Ovary (tissue), 7 donors: ENCODE measurements at regions not wholly inside any gene's neighbourhood (a gene's known extent, or its start where the extent isn't known, plus 50 kb on each side); places are given as distances from the start of the nearest gene placed in this dataset.

Experiments used
- DNase-seq, 5 donors: peaks; one replicate each; pipeline ENCODE4 v3.0.0-alpha.2; 2019 to 2020
- H3K27ac ChIP-seq, 2 donors: fragments of 200-600 bp; one replicate each; pipeline versions ENCODE4 v1.5.1 to v1.8.0; 2019 to 2022
- H3K27me3 ChIP-seq: fragments of 200-600 bp; one replicate; pipeline ENCODE4 v1.8.0; 2022
- H3K36me3 ChIP-seq: fragments of 200-600 bp; sonication (generic); one replicate; pipeline ENCODE4 v1.5.1; 2019
- H3K4me1 ChIP-seq: one replicate; pipeline ENCODE4 v1.8.1; 2013; ENCODE audit warnings: mild to moderate bottlenecking, moderate library complexity; ENCODE audit not compliant: insufficient read depth
- H3K4me3 ChIP-seq: fragments of 200-600 bp; sonication (generic); one replicate; pipeline ENCODE4 v1.5.1; 2017
- H3K9me3 ChIP-seq, 2 donors: fragments of 200-600 bp in 1 of 2; sonication (generic) in 1 of 2; one replicate each; pipeline versions ENCODE4 v1.5.1 to v1.8.1; 2013 to 2019; ENCODE audit warnings: mild to moderate bottlenecking in 1 of 2, moderate library complexity in 1 of 2
- EP300 ChIP-seq: sonication (generic); formaldehyde crosslinking; IDR thresholded peaks from one replicate; pipeline ENCODE4 v1.6.1; 2017; ENCODE audit warnings: antibody characterized with exemption
- POLR2A ChIP-seq: fragments of 450-650 bp; IDR thresholded peaks from one replicate; pipeline ENCODE4 v1.6.1; 2017; ENCODE audit warnings: antibody characterized with exemption, mild to moderate bottlenecking, moderate library complexity
- WGBS, 3 donors: extraction: QIAGEN DNeasy Blood & Tissue Kit in 1 of 3; methylation state at CpG; one replicate each; pipeline versions ENCODE4 v1.1.5 to v1.1.7; 2013 to 2017; 5-methylcytosine and 5-hydroxymethylcytosine counted together
- intact Hi-C, 4 donors: fragments of 100-400 bp; cut with DNase I; formaldehyde crosslinking; loops; one replicate each; pipeline versions ENCODE4 v1.11.0 to v1.15.1; 2022 to 2023
- TF ChIP-seq, protein P1 (sequence below), 3 donors: fragments of 450-650 bp in 2 of 3; fragments of 200-600 bp in 1 of 3; IDR thresholded peaks; one replicate each; pipeline versions ENCODE4 v1.5.1 to v1.8.0; 2016 to 2022; ENCODE audit warnings: antibody characterized with exemption in 3 of 3, mild to moderate bottlenecking in 1 of 3
- donor health status: DM: no; HTN: no; CAD: no; lungs with moderate emphysema.
- donor health status: DM: no; HTN: no; CAD: no.
- donor health status: Bipolar disorder and iron deficiency.
- donor health status: DM: no; HTN: no; CAD: no.
- donor health status: DM: yes; HTN: yes; CAD: no.

DNA sequence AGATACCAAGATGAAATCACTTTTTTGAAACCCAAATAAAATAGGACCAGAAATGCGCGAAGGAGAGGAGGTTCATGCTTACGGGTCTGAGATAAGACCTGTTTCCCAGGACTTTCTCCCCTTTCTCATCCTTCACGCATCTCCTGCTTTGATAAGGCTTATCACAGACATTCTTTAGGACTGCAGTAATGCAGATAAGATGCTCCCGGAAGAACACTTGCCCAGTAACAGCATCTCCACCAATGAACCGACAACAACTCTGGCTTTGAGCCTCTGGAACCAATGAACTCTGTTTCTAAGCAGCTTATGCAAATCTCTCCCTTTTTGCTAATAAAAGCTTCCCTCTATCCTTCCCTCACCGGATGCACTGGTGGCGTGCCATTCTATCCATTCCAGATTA lies 783.4 kb upstream of the ARGLU1 start:
- TF ChIP-seq POLR2A = no peak
- TF ChIP-seq EP300 = no peak
- TF ChIP-seq, protein P1, sequence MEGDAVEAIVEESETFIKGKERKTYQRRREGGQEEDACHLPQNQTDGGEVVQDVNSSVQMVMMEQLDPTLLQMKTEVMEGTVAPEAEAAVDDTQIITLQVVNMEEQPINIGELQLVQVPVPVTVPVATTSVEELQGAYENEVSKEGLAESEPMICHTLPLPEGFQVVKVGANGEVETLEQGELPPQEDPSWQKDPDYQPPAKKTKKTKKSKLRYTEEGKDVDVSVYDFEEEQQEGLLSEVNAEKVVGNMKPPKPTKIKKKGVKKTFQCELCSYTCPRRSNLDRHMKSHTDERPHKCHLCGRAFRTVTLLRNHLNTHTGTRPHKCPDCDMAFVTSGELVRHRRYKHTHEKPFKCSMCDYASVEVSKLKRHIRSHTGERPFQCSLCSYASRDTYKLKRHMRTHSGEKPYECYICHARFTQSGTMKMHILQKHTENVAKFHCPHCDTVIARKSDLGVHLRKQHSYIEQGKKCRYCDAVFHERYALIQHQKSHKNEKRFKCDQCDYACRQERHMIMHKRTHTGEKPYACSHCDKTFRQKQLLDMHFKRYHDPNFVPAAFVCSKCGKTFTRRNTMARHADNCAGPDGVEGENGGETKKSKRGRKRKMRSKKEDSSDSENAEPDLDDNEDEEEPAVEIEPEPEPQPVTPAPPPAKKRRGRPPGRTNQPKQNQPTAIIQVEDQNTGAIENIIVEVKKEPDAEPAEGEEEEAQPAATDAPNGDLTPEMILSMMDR (IDR thresholded peaks at IDR 0.05) = no peak
- no peak overlapping the region for H3K27ac ChIP-seq
- H3K27me3 ChIP-seq = no peaks in the 10 kb centered on the region
- intact Hi-C loops = no loop called here
- DNase-seq = no peak
- 44 to 49% (median 47%) methylated on average over 8 of the region's 8 CpGs for WGBS, 3 donors
- no peak overlapping the region for H3K4me3 ChIP-seq
- H3K36me3 ChIP-seq = no peaks in the 10 kb centered on the region
- no peaks in the 10 kb centered on the region for H3K4me1 ChIP-seq
- H3K9me3 ChIP-seq = no peaks in the 10 kb centered on the region

DNA sequence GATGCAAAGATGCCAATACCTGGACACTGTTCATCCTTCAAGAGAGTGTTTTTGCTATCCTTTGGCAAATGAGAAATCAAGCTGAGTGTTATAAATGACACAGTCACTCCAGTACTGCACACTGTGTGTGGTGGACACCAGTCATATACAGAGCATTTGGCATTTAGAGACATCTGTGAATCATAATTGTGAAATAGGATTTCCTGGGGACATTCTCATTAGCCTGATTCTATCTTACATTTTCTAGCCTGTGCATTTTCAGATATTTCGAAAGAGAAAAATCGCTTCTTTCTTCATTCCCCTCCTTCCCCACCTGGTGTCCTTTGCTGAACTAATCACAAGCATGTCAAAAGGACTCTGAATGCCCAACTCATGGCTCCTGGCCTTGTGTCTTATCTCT lies 781.0 kb upstream of the ARGLU1 start:
- no peaks in the 10 kb centered on the region for H3K27me3 ChIP-seq
- no peaks in the 10 kb centered on the region for H3K9me3 ChIP-seq
- no peak overlapping the region for H3K27ac ChIP-seq
- intact Hi-C loops = no loop called here
- DNase-seq = no peak
- H3K4me3 ChIP-seq = no peak overlapping the region
- 67 to 85% (median 80%) methylated on average over 2 of the region's 2 CpGs for WGBS, 3 donors
- H3K4me1 ChIP-seq = no peaks in the 10 kb centered on the region
- H3K36me3 ChIP-seq = no peaks in the 10 kb centered on the region
- TF ChIP-seq, protein P1 (IDR thresholded peaks at IDR 0.05) = no peak
- no peak for TF ChIP-seq EP300
- no peak for TF ChIP-seq POLR2A

GRCh38 chr13:107348471-107348870 lies 780.5 kb upstream of the ARGLU1 start:
- intact Hi-C loops = no loop called here

GRCh38 chr13:107347641-107348369 lies 779.9 kb upstream of the ARGLU1 start:
- 84 to 90% (median 89%) methylated on average over 14 of the region's 14 CpGs for WGBS, 3 donors
- Histone ChIP-seq H3K27ac (no peak overlapping the region), H3K36me3 (no peaks in the 10 kb centered on the region), H3K4me3 (no peak overlapping the region), H3K27me3 (no peaks in the 10 kb centered on the region), H3K4me1 (no peaks in the 10 kb centered on the region), H3K9me3 (no peaks in the 10 kb centered on the region)
- intact Hi-C loops = no loop called here
- DNase-seq = no peak
- no peak for TF ChIP-seq EP300
- TF ChIP-seq, protein P1 (IDR thresholded peaks at IDR 0.05) = no peak

More at GRCh38 chr13:107348471-107348870, 780.5 kb upstream of the ARGLU1 start:
- Histone ChIP-seq H3K27me3 (no peaks in the 10 kb centered on the region), H3K27ac (no peak overlapping the region), H3K9me3 (no peaks in the 10 kb centered on the region), H3K4me3 (no peak overlapping the region), H3K4me1 (no peaks in the 10 kb centered on the region), H3K36me3 (no peaks in the 10 kb centered on the region)
- TF ChIP-seq, protein P1 (IDR thresholded peaks at IDR 0.05) = no peak
- TF ChIP-seq EP300 (no peak), POLR2A (no peak)
- 19 to 33% (median 29%) methylated on average over 6 of the region's 6 CpGs for WGBS, 3 donors
- no peak for DNase-seq
